ENCODE measurements at regions not wholly inside any gene's neighbourhood (a gene's known extent, or its start where the extent isn't known, plus 50 kb on each side); places are given as distances from the start of the nearest gene placed in this dataset.
A peak's percentile ranks its signal among the peaks of the same experiment; 100 is the strongest.

DNA sequence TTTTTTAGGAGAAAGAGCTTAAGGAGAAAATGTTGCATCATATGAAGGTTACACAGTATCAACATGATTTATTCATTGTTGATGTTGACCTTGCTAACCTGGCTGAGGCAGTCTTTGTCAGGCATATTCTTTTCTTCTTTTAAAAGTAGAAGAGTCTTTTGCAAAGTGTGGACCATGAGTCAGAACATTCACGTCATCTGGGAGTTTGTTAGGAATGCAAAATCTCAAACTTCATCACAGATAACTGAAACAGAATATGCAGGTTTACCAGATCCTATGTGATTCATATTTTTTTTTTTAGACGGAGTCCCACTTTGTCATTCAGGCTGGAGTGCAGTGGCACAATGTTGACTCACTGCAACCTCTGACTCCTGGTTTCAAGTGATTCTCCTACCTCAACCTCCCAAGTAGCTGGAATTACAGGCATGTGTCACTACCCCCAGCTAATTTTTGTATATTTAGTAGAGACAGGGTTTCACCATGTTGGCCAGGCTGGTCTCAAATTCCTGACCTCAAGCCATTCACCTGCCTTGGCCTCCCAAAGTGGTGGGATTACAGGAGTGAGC is 530.4 kb upstream of the BTBD3 start:
- H3K79me2 ChIP-seq (ENCODE audit: insufficient read depth, low read length), result no peaks in the 10 kb centered on the region
- H3K4me3 ChIP-seq (ENCODE audit: insufficient read depth, low read depth, low read length), result no peak overlapping the region
- peaks cover 15% of the 10 kb centered on the region for H3K4me1 Mint-ChIP-seq (ENCODE audit: low read depth, unreplicated experiment)
- H3K9me3 ChIP-seq (ENCODE audit: insufficient read depth, low read depth, low read length), result no peaks in the 10 kb centered on the region
- peak; percentile 97 for DNase-seq (ENCODE audit: low read depth)
- no peaks in the 10 kb centered on the region for H3K27me3 Mint-ChIP-seq (ENCODE audit: low read depth, unreplicated experiment)
- FAIRE-seq, result peak; percentile 58
- no peaks in the 10 kb centered on the region for H3K27me3 ChIP-seq (ENCODE audit: insufficient read depth, low read length)
- H3K27ac ChIP-seq (ENCODE audit: low read depth, low read length), result peak overlapping the region; percentile 66
- no peaks in the 10 kb centered on the region for H3K36me3 ChIP-seq (ENCODE audit: insufficient read depth, low read length)
- H3K36me3 Mint-ChIP-seq (ENCODE audit: low read depth, unreplicated experiment), result peaks cover 2% of the 10 kb centered on the region
- H3K4me1 ChIP-seq (ENCODE audit: insufficient read depth, low read length), result peaks cover 9% of the 10 kb centered on the region
- H3K9ac ChIP-seq (ENCODE audit: low read length), result peak overlapping the region; percentile 32
- H3K27ac Mint-ChIP-seq (ENCODE audit: unreplicated experiment), result peak overlapping the region; percentile 95
- H4K20me1 ChIP-seq (ENCODE audit: insufficient read depth, low read length), result no peaks in the 10 kb centered on the region
- TF ChIP-seq CTCF (IDR thresholded peaks at IDR 0.05; ENCODE audit: insufficient read depth, low read depth, low read length) (no peak), EZH2 (IDR thresholded peaks at IDR 0.05; ENCODE audit: insufficient read depth, low read length) (no peak)
- peak overlapping the region; percentile 60 for H3K4me2 ChIP-seq (ENCODE audit: low read length)
- no peak overlapping the region for H2AFZ ChIP-seq (ENCODE audit: low read depth, low read length)
- H3K4me3 Mint-ChIP-seq (ENCODE audit: unreplicated experiment), result no peak overlapping the region
- peaks cover 2% of the 10 kb centered on the region for H3K9me3 Mint-ChIP-seq (ENCODE audit: unreplicated experiment)

DNA sequence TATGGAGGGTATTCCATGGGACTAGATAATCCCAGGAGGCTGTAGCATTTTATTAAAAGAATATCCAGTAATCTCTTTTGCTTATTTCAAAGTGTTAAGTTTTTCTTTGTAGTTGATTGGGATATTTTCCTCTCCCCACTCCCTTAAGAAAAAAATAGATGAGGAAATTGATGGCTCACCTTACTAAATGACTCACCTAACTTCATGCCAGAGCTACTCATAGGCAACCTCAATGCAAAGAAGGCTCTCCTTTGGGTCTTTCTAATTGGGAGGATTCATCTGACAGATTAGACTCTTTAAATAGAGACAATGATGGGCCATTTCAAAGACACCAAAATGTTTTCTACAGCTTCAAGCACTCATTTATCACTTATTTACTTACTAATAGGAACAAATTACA is 528.5 kb upstream of the BTBD3 start:
- Histone ChIP-seq H4K20me1 (ENCODE audit: insufficient read depth, low read length) (no peaks in the 10 kb centered on the region), H3K36me3 (ENCODE audit: insufficient read depth, low read length) (no peaks in the 10 kb centered on the region), H3K9me3 (ENCODE audit: insufficient read depth, low read depth, low read length) (no peaks in the 10 kb centered on the region), H2AFZ (ENCODE audit: low read depth, low read length) (no peak overlapping the region), H3K4me3 (ENCODE audit: insufficient read depth, low read depth, low read length) (no peak overlapping the region), H3K27ac (ENCODE audit: low read depth, low read length) (no peak overlapping the region), H3K79me2 (ENCODE audit: insufficient read depth, low read length) (no peaks in the 10 kb centered on the region), H3K9ac (ENCODE audit: low read length) (no peak overlapping the region), H3K27me3 (ENCODE audit: insufficient read depth, low read length) (no peaks in the 10 kb centered on the region), H3K4me2 (ENCODE audit: low read length) (no peak overlapping the region), H3K4me1 (ENCODE audit: insufficient read depth, low read length) (peaks cover 11% of the 10 kb centered on the region)
- H3K36me3 Mint-ChIP-seq (ENCODE audit: low read depth, unreplicated experiment), result no peaks in the 10 kb centered on the region
- no peak overlapping the region for H3K27ac Mint-ChIP-seq (ENCODE audit: unreplicated experiment)
- H3K4me3 Mint-ChIP-seq (ENCODE audit: unreplicated experiment), result no peak overlapping the region
- H3K27me3 Mint-ChIP-seq (ENCODE audit: low read depth, unreplicated experiment), result no peaks in the 10 kb centered on the region
- H3K9me3 Mint-ChIP-seq (ENCODE audit: unreplicated experiment), result no peaks in the 10 kb centered on the region
- TF ChIP-seq EZH2 (IDR thresholded peaks at IDR 0.05; ENCODE audit: insufficient read depth, low read length) (no peak), CTCF (IDR thresholded peaks at IDR 0.05; ENCODE audit: insufficient read depth, low read depth, low read length) (no peak)
- DNase-seq (ENCODE audit: low read depth) (peak; percentile 39), FAIRE-seq (no peak)
- H3K4me1 Mint-ChIP-seq (ENCODE audit: low read depth, unreplicated experiment), result peaks cover 19% of the 10 kb centered on the region

DNA sequence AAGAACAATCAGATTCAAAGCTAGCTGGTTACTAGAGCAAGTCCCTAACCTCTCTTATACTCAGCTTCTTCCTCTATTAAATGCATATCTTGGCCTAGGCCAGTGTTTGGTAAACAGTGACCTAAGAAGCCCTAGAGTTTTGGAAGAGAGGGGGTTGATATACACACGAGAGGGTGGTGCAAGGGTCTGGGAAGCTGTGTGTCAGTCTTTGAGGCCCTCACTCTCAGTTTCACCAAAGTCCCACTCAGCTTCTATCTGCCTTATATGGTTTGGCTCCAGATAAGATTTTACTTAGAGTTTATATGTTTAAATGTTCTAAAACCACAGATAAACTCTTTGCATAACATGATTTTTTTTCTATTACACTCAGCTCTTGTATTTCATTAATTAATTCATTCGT is 526.1 kb upstream of the BTBD3 start:
- Histone ChIP-seq H3K4me3 (ENCODE audit: insufficient read depth, low read depth, low read length) (no peak overlapping the region), H3K4me2 (ENCODE audit: low read length) (no peak overlapping the region), H2AFZ (ENCODE audit: low read depth, low read length) (no peak overlapping the region), H3K27me3 (ENCODE audit: insufficient read depth, low read length) (no peaks in the 10 kb centered on the region), H3K9me3 (ENCODE audit: insufficient read depth, low read depth, low read length) (no peaks in the 10 kb centered on the region), H3K27ac (ENCODE audit: low read depth, low read length) (no peak overlapping the region), H3K9ac (ENCODE audit: low read length) (no peak overlapping the region), H3K79me2 (ENCODE audit: insufficient read depth, low read length) (no peaks in the 10 kb centered on the region), H4K20me1 (ENCODE audit: insufficient read depth, low read length) (no peaks in the 10 kb centered on the region), H3K36me3 (ENCODE audit: insufficient read depth, low read length) (no peaks in the 10 kb centered on the region), H3K4me1 (ENCODE audit: insufficient read depth, low read length) (peaks cover 26% of the 10 kb centered on the region)
- Mint-ChIP-seq H3K27me3 (ENCODE audit: low read depth, unreplicated experiment) (no peaks in the 10 kb centered on the region), H3K9me3 (ENCODE audit: unreplicated experiment) (no peaks in the 10 kb centered on the region), H3K4me3 (ENCODE audit: unreplicated experiment) (no peak overlapping the region), H3K36me3 (ENCODE audit: low read depth, unreplicated experiment) (no peaks in the 10 kb centered on the region), H3K4me1 (ENCODE audit: low read depth, unreplicated experiment) (peaks cover 33% of the 10 kb centered on the region), H3K27ac (ENCODE audit: unreplicated experiment) (no peak overlapping the region)
- DNase-seq (ENCODE audit: low read depth) (no peak), FAIRE-seq (no peak)
- TF ChIP-seq EZH2 (IDR thresholded peaks at IDR 0.05; ENCODE audit: insufficient read depth, low read length), result no peak
- no peak for TF ChIP-seq CTCF (IDR thresholded peaks at IDR 0.05; ENCODE audit: insufficient read depth, low read depth, low read length)
